ENCODE measurements at regions not wholly inside any gene's neighbourhood (a gene's known extent, or its start where the extent isn't known, plus 50 kb on each side); places are given as distances from the start of the nearest gene placed in this dataset.
"Not testable (repeated sequence)": the region's sequence is repeated elsewhere in the genome, so short reads cannot be mapped to it uniquely, and the experiment has no call there.

DNA sequence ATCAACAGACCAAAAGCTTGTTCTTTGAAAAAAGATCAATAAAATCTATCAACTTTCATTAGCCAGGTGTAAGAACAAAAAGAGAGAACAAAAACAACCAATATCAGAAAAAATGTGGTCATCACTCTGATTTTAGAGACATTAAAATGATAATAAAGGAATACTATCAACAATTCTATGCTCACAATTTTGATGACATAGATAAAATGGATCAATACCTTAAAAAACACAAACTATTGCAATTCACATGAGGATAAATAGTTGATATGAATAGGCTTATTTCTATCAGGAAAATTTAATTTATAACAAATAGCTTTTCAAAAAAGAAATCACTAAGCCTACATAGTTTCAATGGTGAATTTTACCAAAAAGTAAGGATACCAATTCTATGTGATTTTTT, 809.4 kb upstream of the EYS start:
- FAIRE-seq = no peak

DNA sequence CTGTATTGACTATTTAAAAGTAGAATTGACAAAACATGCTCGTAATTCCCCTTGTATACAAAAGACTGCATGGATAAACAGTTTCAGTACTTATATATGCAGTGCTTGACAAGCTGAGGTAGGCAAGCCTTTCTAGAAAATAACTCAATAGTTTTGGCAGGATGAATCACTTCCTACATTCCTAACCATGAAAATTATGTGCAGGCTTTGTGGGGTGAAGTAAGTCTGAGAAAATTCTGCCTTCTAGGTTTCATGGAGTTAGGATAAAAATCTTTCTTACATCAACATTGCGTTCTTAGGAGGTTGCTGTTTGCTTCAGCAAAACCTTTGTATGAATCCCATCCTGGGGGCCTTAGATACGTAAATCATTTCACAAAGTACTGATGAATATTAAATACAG, 801.4 kb upstream of the EYS start:
- no peak for FAIRE-seq

DNA sequence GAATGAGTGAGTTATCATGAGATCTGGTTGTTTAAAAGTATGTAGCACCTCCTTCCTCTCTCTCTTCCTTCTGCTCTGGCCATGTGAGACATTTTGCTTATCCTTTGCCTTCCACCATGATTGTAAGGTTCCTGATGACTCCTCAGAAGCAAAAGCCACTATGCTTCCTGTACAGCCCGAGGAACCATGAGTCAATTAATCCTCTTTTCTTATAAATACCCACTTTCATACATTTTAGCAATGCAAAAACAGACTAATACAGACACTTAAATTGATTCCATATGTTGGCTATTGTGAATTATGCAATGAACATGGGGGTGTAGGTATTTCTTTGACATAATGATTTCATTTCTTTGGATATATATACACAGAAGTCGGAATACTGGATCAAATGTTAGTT, 792.8 kb upstream of the EYS start:
- no peak for FAIRE-seq

DNA sequence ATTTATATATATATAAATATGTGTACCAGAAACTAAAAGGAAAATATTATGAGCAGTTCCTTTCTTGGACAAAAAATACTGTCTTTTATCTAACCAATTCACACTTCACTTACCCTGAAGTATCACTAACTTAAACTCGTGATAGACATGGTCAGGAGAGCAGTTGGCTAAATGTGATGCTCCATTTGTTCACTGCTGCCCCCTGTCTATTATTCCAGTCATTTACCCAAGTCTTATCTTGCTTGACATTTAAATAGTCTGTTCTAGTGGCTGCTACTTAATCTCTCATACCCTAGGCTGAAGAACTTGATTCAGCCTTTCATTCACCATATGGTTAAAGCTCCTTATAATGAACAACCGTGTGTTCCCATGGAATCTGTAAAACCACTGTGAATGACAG, 789.6 kb upstream of the EYS start:
- no peak for FAIRE-seq

DNA sequence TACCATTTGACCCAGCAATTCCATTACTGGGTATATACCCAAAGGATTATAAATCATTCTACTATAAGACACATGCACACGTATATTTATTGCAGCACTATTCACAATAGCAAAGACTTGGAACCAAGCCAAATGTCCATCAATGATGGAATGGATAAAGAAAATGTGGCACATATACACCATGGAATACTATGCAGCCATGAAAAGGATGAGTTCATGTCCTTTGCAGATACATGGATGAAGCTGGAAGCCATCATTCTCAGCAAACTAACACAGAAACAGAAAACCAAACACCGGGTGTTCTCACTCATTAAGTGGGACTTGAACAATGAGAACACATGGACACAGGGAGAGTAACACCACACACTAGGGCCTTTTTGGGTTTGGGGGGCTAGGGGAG, 787.6 kb upstream of the EYS start:
- not testable (repeated sequence) for FAIRE-seq

DNA sequence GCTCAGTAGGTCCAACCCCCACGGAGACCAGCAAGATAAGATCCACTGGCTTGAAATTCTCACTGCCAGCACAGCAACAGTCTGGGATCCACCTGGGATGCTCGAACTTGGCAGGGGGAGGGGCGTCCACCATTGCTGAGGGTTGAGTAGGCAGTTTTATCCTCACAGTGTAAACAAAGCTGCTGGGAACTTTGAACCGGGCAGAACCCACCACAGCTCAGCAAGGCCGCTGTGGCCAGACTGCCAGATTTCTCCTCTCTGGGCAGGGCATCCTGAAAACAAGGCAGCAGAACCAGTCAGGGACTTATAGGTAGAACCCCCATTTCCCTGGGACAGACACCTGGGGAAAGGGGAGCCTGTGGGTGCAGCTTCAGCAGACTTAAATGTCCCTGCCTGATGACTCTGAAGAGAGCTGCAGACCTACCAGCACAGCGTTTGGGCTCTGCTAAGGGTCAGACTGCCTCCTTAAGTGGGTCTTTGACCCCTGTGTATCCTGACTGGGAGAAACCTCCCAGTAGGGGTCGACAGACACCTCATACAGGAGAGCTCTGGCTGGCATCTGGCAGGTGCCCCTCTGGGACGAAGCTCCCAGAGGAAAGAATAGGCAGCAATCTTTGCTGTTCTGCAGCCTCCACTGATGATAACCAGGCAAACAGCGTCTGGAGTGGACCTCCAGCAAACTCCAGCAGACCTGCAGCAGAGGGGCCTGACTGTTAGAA, 782.4 kb upstream of the EYS start:
- FAIRE-seq = no peak

DNA sequence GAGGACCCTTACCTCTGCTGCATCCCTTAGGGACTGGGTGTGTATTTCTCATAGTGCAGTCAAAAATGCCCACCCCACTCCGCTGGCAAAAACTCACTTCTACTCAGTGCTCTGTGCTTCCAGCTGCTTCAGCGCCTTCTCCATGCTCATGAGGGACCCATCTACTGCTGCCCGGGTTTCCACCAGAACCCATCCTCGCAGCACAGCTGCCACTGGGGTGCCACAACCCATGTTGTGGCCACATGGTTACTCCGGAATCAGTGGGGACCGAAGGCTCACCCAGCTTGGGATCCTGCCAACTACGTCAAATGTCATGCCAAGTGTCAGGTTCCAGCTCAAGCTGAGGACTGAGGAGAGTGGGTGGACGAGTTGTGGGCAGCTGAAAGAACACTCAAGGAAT, 774.2 kb upstream of the EYS start:
- FAIRE-seq = no peak

DNA sequence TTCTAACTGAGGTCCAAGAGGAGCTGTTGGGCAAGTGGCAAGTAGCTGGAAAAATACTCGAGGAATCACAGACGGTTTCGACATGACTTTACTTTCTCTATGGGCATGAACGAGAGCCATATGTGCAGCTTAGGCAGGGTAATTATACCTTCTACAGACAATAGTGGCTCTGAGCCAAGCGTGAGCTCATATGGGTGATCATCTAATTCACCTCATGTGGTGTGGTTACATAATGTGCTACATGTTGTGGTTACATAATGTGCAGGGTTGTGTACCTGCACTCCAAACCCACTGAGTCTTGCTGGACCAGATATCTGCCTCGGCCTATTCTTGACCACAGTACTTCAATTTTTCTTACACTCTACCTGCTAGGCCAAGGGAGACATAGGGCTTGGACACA, 771.7 kb upstream of the EYS start:
- FAIRE-seq = no peak

DNA sequence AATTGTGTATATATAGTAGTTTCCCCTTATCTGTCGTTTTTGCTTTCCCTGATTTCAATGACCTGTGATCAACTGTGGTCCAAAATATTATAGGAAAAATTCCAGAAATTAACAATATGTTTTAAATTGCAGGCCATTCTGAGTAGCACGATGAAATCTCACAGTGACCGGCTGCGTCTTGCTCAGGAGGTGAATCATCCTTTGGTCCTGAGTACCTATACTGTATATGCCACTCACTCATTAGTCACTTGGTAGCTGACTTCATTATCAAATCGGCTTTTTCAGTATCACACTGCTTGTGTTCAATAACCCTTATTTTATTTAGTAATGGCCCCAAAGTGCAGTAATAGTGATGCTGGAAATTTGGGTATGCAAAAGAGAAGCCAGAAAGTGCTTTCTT, 728.3 kb upstream of the EYS start:
- no peak for FAIRE-seq

DNA sequence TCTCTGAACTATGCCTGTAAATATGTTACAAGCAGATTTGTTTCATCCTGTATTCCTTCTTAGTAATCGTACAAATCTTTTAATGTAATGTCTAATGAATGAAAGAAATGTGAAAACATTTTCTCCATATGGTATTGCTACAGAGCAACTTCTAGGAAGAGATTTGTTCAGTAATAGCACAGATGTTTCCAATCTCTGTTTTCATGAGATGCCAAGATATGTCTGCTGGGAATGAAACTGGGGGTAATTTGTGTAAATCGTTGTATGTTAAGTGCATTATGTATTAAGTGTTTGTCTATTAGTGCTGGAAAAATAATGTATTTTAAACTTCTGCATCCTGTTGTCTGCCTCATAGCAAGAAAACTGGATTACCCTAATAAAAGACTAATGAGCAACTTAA, 722.2 kb upstream of the EYS start:
- no peak for FAIRE-seq

DNA sequence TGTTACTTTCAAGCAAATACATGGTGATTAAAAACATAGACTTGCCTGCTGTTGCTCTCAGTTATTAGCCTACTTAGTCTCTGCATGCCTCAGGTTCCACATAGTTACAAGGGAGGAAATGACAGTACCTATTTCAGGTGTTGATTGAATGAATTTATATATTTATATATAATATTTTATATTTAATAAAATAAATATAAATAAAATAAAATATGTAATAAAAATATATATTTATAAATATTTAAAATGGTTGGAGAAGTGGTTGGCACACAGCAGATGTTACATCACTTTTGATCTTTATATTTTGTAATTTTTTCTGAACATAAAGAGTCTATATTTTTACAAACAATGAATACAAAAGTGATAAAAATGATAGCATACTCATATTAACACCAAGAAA, 716.0 kb upstream of the EYS start:
- peak; percentile 6 for FAIRE-seq

DNA sequence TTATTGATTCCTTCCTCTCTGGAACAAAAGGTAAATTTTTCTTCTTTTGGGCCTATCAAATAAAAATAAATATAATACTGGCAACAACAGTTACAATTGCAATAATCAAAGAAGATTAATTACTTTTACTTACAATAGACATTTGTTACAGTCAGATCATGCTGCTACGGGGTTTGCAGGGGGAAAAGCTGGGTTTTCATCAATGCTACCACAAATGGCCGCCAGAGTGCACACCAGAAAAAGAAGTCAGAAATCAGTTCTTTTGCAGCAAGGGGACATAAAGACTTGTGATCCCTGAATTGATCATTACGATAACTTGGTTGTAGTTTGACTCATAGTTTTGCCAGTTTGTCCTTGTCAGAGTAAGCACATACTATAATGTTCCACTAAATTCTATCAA, 714.5 kb upstream of the EYS start:
- no peak for FAIRE-seq

DNA sequence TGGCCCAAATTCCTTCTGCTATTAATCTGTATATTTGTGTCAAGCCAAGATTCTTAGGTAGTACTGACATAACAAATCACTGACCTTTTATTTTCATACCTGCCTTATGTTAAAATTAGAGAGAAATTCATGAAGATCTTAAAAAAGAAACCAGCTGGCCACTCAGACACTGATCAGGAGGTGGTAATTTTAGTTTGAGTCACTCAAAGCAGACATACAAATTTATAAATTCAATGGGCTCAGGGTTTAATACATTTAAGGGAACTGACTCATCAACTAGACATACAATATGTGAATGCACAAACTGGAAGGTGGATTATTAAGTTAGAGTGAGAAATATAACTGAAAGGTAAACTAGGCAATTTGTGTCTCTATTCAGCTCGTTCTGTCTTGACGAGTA, 711.9 kb upstream of the EYS start:
- no peak for FAIRE-seq

DNA sequence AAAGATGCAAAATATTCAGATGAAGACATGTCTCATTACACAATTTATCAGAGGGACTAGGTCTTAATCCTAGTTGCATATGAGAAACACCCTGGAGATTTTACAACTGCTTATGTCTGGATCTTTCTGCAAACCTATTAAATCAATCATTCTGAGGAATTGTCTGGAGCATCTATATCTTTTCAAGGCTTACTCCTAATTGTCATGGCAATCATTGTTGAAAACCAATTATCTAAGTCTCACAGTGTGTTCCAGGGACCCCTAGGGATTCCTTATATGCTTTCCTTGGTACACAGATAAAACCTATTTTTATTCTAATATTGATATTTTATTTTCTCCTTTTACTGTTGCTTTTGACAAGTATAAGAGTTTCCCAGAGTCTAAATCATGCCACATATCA, 696.9 kb upstream of the EYS start:
- no peak for FAIRE-seq

DNA sequence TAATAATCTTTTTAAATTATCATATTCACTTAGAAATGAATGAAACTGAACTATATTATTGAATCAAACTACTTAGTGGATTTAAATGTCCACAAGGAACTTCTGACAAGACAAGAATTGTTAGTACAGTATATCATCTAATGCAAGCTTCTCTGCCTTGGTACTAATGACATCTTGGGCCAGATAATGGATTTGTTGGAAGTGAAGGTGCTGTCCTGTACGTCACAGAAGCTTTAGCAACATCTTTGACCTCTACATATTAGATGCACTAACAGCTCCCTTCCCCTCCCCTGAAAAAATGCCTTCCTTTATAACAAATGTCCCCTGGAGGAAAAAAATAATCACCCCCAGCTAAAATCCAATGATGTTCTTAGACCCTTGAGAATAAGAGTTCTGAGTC, 695.8 kb upstream of the EYS start:
- no peak for FAIRE-seq

DNA sequence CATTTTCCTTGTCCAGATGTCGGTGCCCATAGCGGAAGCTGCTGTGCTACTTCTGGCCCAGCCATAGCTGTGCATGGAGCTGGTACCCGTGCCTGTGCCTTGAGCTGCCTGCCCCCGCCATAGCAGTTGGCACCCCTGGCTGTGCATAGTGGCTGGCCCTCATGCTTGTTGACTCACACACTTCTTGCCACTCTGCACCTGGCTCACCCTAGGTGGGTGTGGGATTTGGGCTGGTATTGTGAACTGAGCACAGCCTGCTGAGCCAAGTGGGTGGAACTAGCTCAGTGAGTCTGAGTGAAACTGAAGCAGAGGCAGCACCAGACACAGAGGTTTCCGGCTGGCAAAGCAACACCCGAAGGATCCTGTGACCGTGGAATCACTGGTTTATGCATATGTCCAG, 689.5 kb upstream of the EYS start:
- no peak for FAIRE-seq

DNA sequence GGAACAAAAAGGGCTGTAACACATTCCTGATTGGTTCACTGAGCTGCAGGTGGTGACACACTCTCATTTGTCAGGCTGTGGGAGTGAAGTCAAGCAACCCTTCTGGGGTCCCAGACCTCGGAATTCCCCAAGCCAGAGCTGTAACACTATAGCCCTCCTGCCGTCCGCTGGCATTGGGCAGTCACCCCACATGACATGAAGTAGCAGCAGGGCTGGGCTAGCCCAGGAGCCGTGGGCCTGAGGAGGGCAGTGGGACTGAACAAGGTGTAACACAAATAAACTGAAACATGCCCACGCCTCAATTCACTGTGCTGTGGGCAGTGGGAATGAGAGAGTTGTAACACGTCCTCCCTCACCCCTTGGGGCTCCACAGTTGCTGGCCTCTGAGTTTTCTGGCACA, 689.1 kb upstream of the EYS start:
- no peak for FAIRE-seq

DNA sequence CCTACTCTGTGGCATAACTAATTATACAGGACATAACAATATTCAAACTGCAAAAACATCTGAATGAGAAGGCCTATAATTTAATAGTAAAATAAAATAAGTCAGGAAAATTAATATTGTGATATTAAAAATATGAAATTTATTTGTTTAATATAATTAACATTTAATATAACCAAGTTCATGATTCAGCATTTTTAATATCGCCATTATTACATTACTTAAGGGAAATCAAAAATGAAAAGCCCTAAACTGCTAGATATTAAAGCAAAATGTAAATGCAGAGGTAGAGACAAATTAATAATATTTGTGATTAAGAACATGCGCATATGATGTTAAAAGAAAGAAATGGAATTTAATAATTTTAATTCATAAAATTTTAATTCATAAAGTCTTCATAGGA, 683.4 kb upstream of the EYS start:
- no peak for FAIRE-seq

DNA sequence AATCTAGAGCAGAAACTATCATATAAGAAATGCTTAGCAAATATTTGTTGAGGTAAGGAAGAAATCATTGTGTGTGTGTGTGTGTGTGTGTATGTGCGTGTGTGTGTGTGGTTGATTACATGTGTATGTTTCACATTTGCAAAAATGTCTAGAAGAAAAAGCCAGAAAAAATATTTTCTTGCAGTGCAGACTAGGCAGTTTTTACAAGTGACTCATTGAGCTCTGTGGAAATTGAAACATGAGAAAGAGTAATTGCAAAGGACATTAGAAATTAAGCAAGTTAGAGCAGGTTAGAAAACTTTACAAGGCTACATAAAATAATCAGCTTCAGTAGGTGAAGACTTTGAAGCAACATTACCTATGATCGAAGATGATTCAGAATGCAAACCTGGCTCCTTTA, 669.0 kb upstream of the EYS start:
- FAIRE-seq = no peak

DNA sequence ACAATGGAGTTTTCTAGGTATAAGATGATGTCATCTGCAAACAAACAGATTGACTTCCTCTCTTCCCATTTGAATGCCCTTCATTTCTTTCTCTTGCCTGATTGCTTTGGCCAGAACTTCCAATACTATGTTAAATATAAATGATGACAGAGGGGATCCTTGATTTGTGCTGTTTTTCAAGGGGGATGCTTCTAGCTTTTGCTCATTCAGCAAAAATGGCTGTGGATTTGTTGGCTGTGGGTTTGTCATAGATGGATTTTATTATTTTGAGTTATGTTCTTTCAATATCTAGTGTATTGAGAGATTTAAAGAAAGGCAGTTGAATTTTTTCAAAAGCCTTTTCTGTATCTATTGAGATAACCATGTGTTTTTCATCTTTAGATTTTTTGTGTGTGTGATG, 662.4 kb upstream of the EYS start:
- FAIRE-seq = no peak

DNA sequence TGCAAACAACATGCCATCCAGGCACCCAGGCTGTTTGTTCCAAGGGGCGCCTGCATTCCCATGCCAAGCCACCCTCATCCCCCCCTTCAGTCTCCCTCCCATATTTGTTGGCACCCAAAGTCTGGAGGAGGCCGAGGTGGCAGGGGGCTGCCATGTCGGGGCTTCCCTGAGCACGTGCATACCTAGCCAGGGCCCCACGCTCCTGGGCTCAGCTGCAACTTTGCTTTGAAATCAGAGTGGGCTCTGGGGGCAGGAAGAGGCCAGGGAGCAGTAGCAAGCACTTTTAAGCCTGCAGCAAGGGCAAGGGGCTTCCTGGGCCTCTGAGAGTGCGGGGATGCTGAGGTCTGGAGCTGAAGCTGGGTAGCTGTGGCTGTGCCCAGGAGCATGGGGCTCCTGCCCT, 655.9 kb upstream of the EYS start:
- no peak for FAIRE-seq

DNA sequence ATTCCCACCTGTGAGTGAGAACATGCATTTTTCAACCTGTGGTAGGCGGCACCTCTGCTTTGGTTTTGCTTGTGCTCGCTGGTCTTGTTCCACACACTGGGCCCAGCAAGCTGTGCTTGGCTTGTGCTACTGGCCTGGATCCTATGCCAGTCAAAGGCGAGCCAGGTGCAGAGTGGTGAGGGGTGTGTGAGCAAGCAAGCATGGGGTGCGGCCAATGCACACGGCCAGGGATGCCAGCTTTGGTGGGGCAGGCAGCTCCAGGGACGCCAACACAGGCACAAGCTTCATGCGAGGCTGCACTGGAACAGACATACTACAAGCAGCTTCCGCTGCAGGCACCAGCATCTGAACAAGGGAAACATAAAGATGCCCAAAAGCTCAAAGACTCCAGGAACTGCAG, 654.9 kb upstream of the EYS start:
- FAIRE-seq = no peak

DNA sequence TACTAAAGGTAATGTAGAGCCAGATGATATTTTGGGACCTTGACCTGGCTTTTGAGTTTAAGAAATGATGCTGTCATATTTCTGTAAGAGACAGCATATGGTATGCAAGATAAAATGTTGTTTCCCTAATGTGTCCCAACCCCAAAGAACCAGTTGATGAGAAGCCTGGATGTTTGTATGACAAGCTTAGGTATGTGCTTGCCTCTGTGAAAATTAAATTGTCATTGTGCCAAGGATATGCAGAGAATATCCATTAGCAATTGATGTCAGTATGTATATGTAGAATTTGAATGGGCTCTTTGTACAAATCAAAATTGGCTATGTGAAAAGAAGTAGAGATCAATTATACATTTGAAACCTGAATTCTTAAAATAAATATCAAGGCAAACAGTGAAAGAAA, 650.8 kb upstream of the EYS start:
- FAIRE-seq = no peak

DNA sequence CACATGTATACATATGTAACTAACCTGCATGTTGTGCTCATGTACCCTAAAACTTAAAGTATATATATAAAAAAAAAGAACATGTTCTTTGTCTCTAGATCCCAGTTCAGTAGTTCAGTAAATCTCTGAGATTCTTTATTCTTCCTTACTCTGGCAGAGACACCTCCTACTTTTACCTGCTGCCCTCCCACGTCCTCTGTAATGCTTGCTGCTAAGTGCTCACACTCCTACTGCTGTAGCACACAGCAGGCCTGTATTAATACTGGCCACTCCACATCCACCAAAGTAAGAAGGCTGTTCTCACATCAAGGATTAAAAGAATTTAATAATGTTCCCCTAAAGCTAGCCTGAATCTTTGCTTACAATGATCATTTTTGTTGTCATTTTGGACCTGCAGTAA, 648.4 kb upstream of the EYS start:
- no peak for FAIRE-seq

DNA sequence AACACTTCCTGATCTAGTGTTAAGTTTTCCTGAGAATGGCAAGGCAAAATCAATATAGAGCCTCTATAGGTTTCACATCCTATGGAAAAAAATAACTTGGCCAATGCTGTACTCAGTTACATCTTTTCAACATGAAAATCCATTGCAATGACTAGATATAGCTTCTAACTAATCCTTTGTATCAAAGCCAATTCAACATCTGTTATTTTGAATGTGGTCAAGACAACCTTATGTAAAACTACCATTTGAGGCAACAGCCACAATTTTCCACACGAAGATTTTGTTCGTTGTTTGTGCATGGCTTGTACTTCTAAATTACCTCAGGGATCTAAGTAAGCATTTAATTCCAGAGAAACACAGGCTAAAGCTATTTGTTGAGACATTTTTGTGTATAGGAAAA, 637.8 kb upstream of the EYS start:
- FAIRE-seq = no peak

DNA sequence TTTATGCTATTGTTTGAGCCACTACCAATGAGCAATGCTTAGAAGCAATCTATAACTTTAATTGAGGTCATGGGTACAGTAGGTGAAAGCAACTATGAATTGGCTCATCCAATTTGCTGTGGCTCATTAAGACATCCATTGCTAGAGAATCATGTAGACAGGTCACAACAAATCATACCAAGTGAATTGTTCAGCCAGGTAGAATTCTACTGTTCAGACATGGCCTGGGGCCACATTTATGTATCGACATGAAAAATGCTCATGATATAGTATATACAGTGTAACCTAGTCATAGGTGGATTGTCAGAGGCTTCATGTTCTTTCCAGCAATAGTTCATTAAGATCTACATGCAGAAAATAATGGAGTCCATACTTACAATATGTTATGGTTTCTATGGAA, 633.7 kb upstream of the EYS start:
- FAIRE-seq = no peak

Data from A204.1 (cell line).